HUES48 (cell line): ENCODE measurements at regions not wholly inside any gene's neighbourhood (a gene's known extent, or its start where the extent isn't known, plus 50 kb on each side); places are given as distances from the start of the nearest gene placed in this dataset.

Experiments
- H3K27ac ChIP-seq: one replicate; pipeline ENCODE4 v1.7.0; 2013; ENCODE audit warnings: low read depth, low read length, inconsistent platforms
- H3K27me3 ChIP-seq: 2 replicates; pipeline ENCODE4 v1.6.1; 2013; ENCODE audit warnings: mild to moderate bottlenecking, low read length; ENCODE audit not compliant: control insufficient read depth, insufficient read depth
- H3K36me3 ChIP-seq: 2 replicates; pipeline ENCODE4 v1.6.1; 2013; ENCODE audit warnings: low read length; ENCODE audit not compliant: control insufficient read depth, insufficient read depth
- H3K4me1 ChIP-seq: 2 replicates; pipeline ENCODE4 v1.6.1; 2013; ENCODE audit warnings: mild to moderate bottlenecking, low read length; ENCODE audit not compliant: control insufficient read depth, insufficient read depth
- H3K4me3 ChIP-seq: 2 replicates; pipeline ENCODE4 v1.5.1; 2013; ENCODE audit warnings: mild to moderate bottlenecking, low read depth, low read length
- H3K9ac ChIP-seq: 2 replicates; pipeline ENCODE4 v1.6.1; 2013; ENCODE audit warnings: mild to moderate bottlenecking, low read depth, low read length, moderate library complexity
- H3K9me3 ChIP-seq: 2 replicates; pipeline ENCODE4 v1.6.1; 2013; ENCODE audit warnings: low read length; ENCODE audit not compliant: control insufficient read depth, insufficient read depth

- Histone ChIP-seq H3K9me3 (no peaks in the 10 kb centered on the region), H3K36me3 (no peaks in the 10 kb centered on the region), H3K9ac (no peak overlapping the region), H3K4me3 (no peak overlapping the region), H3K4me1 (no peaks in the 10 kb centered on the region), H3K27me3 (no peaks in the 10 kb centered on the region), H3K27ac (no peak overlapping the region)
Observed at GRCh38 chr4:171117457-171117856, 695.7 kb upstream of the GALNTL6 start.

GRCh38 chr4:171101845-171102244 lies 711.4 kb upstream of the GALNTL6 start:
- Histone ChIP-seq H3K9ac (no peak overlapping the region), H3K27ac (no peak overlapping the region), H3K4me3 (no peak overlapping the region), H3K9me3 (no peaks in the 10 kb centered on the region; the same call in none of the 2 replicates), H3K4me1 (no peaks in the 10 kb centered on the region), H3K27me3 (no peaks in the 10 kb centered on the region), H3K36me3 (no peaks in the 10 kb centered on the region)

GRCh38 chr4:171087089-171087488 lies 726.1 kb upstream of the GALNTL6 start:
- H3K27ac ChIP-seq = no peak overlapping the region
- H3K4me3 ChIP-seq = no peak overlapping the region
- H3K9me3 ChIP-seq = peaks cover 4% of the 10 kb centered on the region; the same call in 1 of the 2 replicates
- H3K27me3 ChIP-seq = no peaks in the 10 kb centered on the region
- H3K36me3 ChIP-seq = no peaks in the 10 kb centered on the region
- H3K4me1 ChIP-seq = no peaks in the 10 kb centered on the region
- no peak overlapping the region for H3K9ac ChIP-seq

GRCh38 chr4:171067422-171067821 lies 745.8 kb upstream of the GALNTL6 start:
- Histone ChIP-seq H3K27me3 (no peaks in the 10 kb centered on the region), H3K4me3 (no peak overlapping the region), H3K9me3 (no peaks in the 10 kb centered on the region), H3K4me1 (no peaks in the 10 kb centered on the region), H3K36me3 (no peaks in the 10 kb centered on the region), H3K9ac (no peak overlapping the region), H3K27ac (no peak overlapping the region)

- H3K36me3 ChIP-seq = no peaks in the 10 kb centered on the region
Observed at GRCh38 chr4:171049380-171049779, 763.8 kb upstream of the GALNTL6 start.

GRCh38 chr4:171042989-171043524 lies 770.1 kb upstream of the GALNTL6 start:
- Histone ChIP-seq H3K4me3 (no peak overlapping the region), H3K27ac (no peak overlapping the region), H3K4me1 (no peaks in the 10 kb centered on the region), H3K9ac (no peak overlapping the region), H3K27me3 (no peaks in the 10 kb centered on the region), H3K9me3 (no peaks in the 10 kb centered on the region), H3K36me3 (no peaks in the 10 kb centered on the region)

More at GRCh38 chr4:171049380-171049779, 763.8 kb upstream of the GALNTL6 start:
- Histone ChIP-seq H3K4me1 (no peaks in the 10 kb centered on the region), H3K27me3 (no peaks in the 10 kb centered on the region), H3K4me3 (no peak overlapping the region), H3K27ac (no peak overlapping the region), H3K9ac (no peak overlapping the region), H3K9me3 (no peaks in the 10 kb centered on the region)

GRCh38 chr4:171035909-171036308 lies 777.3 kb upstream of the GALNTL6 start:
- Histone ChIP-seq H3K27me3 (no peaks in the 10 kb centered on the region), H3K4me3 (no peak overlapping the region), H3K36me3 (no peaks in the 10 kb centered on the region), H3K9ac (no peak overlapping the region), H3K4me1 (peaks cover 8% of the 10 kb centered on the region; the same call in 1 of the 2 replicates), H3K27ac (no peak overlapping the region), H3K9me3 (no peaks in the 10 kb centered on the region)

GRCh38 chr4:171031338-171031737 lies 781.9 kb upstream of the GALNTL6 start:
- Histone ChIP-seq H3K27me3 (no peaks in the 10 kb centered on the region), H3K4me1 (peaks cover 16% of the 10 kb centered on the region; the same call in 1 of the 2 replicates), H3K4me3 (no peak overlapping the region), H3K27ac (no peak overlapping the region), H3K9me3 (no peaks in the 10 kb centered on the region), H3K9ac (no peak overlapping the region), H3K36me3 (no peaks in the 10 kb centered on the region)

GRCh38 chr4:171025776-171026175 lies 787.4 kb upstream of the GALNTL6 start:
- Histone ChIP-seq H3K9ac (no peak overlapping the region), H3K27ac (no peak overlapping the region), H3K4me3 (no peak overlapping the region), H3K27me3 (no peaks in the 10 kb centered on the region), H3K4me1 (peaks cover 31% of the 10 kb centered on the region), H3K36me3 (no peaks in the 10 kb centered on the region), H3K9me3 (no peaks in the 10 kb centered on the region)

- Histone ChIP-seq H3K27me3 (no peaks in the 10 kb centered on the region), H3K9me3 (no peaks in the 10 kb centered on the region), H3K9ac (no peak overlapping the region), H3K4me3 (no peak overlapping the region), H3K27ac (no peak overlapping the region), H3K36me3 (no peaks in the 10 kb centered on the region), H3K4me1 (peaks cover 33% of the 10 kb centered on the region)
Observed at GRCh38 chr4:171025343-171025742, 787.9 kb upstream of the GALNTL6 start.

GRCh38 chr4:171024720-171025303 lies 788.4 kb upstream of the GALNTL6 start:
- no peak overlapping the region for H3K27ac ChIP-seq
- peaks cover 33% of the 10 kb centered on the region for H3K4me1 ChIP-seq
- no peaks in the 10 kb centered on the region for H3K27me3 ChIP-seq
- no peaks in the 10 kb centered on the region for H3K36me3 ChIP-seq
- H3K9ac ChIP-seq = no peak overlapping the region
- no peaks in the 10 kb centered on the region for H3K9me3 ChIP-seq
- no peak overlapping the region for H3K4me3 ChIP-seq
